SU-DHL-6 (cell line): ENCODE measurements at regions not wholly inside any gene's neighbourhood (a gene's known extent, or its start where the extent isn't known, plus 50 kb on each side); places are given as distances from the start of the nearest gene placed in this dataset.

ENCODE experiments used
- EZH2phosphoT487 ChIP-seq: fragments of 200-600 bp; sonication (generic), shearing (Covaris generic); conservative IDR thresholded peaks from 2 replicates; pipeline ENCODE4 v1.6.1; 2018; ENCODE audit warnings: mild to moderate bottlenecking, antibody characterized with exemption, low read length, moderate library complexity, mixed read lengths
- TF ChIP-seq, protein P1 (sequence below): fragments of 200-600 bp; sonication (generic); IDR thresholded peaks from one replicate; pipeline ENCODE4 v1.5.1; 2017; ENCODE audit warnings: antibody characterized with exemption, mild to moderate bottlenecking, low read length, moderate library complexity; ENCODE audit not compliant: insufficient read depth, poor library complexity, severe bottlenecking

DNA sequence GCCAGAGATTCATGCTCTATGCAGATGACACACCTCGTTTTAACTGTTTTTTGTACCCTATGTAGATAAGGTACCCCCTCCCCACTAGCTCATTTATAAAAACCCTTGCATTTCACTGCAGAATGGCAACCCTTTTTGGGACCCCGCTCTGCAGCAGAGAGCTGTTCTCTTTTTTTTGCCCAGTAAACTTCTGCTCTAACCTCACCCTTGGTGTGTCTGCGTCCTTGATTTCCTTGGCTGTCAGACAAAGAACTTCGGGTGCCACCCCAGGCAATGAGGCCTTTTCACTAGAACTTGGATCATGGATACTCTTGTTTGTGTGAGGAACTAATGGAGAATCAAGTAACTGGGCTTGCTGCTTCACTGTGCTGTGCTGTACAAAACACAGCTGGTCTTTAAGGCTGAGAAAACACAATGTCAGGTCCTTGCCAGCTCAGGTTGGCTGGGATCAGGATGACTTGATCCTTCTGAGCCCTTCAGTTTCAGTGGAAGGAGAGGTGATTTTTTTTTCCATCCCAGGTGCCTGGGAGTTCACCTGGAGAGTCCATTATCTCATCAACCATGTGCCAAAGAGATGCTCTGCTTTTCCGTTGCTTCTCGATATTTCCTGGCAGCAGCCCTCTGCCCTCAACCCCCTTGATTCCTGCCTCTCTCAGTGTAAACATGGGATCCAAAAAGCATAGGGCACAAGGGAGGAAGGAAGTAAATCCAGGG is 133.2 kb upstream of the FAM20A start:
- TF ChIP-seq, protein P1, sequence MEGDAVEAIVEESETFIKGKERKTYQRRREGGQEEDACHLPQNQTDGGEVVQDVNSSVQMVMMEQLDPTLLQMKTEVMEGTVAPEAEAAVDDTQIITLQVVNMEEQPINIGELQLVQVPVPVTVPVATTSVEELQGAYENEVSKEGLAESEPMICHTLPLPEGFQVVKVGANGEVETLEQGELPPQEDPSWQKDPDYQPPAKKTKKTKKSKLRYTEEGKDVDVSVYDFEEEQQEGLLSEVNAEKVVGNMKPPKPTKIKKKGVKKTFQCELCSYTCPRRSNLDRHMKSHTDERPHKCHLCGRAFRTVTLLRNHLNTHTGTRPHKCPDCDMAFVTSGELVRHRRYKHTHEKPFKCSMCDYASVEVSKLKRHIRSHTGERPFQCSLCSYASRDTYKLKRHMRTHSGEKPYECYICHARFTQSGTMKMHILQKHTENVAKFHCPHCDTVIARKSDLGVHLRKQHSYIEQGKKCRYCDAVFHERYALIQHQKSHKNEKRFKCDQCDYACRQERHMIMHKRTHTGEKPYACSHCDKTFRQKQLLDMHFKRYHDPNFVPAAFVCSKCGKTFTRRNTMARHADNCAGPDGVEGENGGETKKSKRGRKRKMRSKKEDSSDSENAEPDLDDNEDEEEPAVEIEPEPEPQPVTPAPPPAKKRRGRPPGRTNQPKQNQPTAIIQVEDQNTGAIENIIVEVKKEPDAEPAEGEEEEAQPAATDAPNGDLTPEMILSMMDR = no peak
- no peak for TF ChIP-seq EZH2phosphoT487
